LNCaP clone FGC (cell line): ENCODE measurements at regions not wholly inside any gene's neighbourhood (a gene's known extent, or its start where the extent isn't known, plus 50 kb on each side); places are given as distances from the start of the nearest gene placed in this dataset.

ENCODE experiments used
- DNase-seq: peaks from one replicate; pipeline ENCODE4 v3.0.0-alpha.2; 2011; ENCODE audit warnings: low read depth
- H3K4me3 ChIP-seq: 2 replicates; pipeline ENCODE4 v1.5.1; 2011; ENCODE audit warnings: mild to moderate bottlenecking, low read depth, low read length, control low read depth
- TF ChIP-seq, protein P1 (sequence below): IDR thresholded peaks from 2 replicates; pipeline ENCODE4 v1.5.1; 2012; ENCODE audit warnings: mild to moderate bottlenecking; ENCODE audit not compliant: control insufficient read depth, insufficient read depth; ENCODE audit errors: extremely low read depth

DNA sequence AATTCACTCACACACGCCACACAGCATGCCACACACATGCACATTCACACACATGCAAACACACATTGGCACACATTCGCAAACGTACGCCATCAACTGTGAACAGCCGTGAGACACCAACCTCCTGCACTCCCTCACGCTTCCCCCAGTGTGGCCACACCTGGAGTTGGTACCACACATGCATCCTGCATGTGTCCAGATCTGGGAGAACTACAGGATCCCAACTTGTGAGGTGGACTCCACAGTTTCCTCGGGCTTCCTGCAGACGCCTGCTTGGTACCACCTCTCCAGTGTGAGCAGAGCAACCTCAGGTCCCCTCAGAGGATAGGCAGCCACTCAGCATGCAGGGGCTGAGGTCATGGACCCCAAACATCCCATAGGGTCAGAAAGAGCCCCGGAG, 239.0 kb downstream of the EIPR1 start:
- TF ChIP-seq, protein P1, sequence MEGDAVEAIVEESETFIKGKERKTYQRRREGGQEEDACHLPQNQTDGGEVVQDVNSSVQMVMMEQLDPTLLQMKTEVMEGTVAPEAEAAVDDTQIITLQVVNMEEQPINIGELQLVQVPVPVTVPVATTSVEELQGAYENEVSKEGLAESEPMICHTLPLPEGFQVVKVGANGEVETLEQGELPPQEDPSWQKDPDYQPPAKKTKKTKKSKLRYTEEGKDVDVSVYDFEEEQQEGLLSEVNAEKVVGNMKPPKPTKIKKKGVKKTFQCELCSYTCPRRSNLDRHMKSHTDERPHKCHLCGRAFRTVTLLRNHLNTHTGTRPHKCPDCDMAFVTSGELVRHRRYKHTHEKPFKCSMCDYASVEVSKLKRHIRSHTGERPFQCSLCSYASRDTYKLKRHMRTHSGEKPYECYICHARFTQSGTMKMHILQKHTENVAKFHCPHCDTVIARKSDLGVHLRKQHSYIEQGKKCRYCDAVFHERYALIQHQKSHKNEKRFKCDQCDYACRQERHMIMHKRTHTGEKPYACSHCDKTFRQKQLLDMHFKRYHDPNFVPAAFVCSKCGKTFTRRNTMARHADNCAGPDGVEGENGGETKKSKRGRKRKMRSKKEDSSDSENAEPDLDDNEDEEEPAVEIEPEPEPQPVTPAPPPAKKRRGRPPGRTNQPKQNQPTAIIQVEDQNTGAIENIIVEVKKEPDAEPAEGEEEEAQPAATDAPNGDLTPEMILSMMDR, result no peak
- no peak overlapping the region for H3K4me3 ChIP-seq
- DNase-seq, result no peak

DNA sequence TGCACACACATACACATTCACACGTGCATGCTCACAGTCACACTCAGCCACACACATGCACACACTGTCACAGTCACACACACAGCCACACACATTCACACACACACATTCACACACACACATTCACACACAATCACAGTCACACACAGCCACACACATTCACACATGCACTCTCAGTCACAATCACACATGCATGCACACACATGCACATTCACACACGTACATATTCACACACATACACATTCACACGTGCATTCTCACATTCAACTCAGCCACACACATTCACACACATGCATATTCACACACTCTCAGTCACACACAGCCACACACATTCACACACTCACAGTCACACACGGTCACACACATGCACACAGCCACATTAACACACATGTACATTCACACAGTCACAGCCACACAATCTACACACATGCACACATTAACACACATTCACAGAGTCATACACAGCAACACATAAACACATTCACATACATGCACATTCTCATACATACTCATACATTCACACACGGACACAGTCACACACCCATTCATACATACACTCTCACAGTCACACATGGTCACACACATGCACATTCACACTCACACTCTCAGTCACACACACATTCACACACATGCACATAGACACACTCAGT, 239.8 kb downstream of the EIPR1 start:
- no peak overlapping the region for H3K4me3 ChIP-seq
- DNase-seq, result no peak
- TF ChIP-seq, protein P1, result no peak

DNA sequence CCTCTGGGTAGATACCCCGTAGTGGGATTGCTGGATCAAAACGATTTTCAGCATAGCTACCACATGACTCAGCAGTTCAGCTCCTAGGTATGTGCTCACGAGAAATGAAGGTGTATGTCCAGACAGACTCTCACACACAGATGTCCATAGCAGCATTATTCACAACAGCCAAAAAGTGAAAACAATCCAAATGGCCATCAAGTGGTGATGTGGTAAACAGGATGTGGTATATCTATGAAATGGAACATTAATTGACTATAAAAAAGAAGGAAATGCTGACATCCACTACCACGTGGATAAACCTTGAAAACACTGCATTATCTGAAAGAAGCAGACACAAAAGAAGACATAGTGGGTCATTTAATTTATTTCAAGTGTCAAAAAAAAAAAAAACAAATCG, 241.9 kb downstream of the EIPR1 start:
- TF ChIP-seq, protein P1, result no peak
- no peak overlapping the region for H3K4me3 ChIP-seq
- DNase-seq, result no peak

DNA sequence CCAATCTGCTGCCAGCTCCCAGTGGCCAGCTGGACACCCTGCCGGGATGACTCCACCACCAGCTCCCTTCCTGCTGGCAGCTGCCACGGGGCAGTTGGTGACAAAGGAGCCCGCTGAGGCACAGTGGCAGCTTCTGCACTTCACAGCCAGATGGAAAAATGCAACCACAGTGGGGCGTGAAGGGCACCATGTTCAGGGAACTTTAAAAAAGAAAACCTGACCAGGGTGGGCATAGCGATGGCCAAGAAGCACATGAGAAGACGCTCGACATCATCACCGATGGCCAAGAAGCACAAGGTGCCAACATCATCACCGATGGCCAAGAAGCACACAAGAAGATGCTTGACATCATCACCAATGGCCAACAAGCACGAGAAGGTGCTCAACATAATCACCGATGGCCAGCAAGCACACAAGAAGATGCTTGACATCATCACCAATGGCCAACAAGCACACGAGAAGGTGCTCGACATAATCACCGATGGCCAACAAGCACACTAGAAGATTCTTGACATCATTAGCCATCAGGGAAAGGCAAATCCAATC, 243.5 kb downstream of the EIPR1 start:
- H3K4me3 ChIP-seq, result no peak overlapping the region
- TF ChIP-seq, protein P1, result no peak
- DNase-seq, result no peak

DNA sequence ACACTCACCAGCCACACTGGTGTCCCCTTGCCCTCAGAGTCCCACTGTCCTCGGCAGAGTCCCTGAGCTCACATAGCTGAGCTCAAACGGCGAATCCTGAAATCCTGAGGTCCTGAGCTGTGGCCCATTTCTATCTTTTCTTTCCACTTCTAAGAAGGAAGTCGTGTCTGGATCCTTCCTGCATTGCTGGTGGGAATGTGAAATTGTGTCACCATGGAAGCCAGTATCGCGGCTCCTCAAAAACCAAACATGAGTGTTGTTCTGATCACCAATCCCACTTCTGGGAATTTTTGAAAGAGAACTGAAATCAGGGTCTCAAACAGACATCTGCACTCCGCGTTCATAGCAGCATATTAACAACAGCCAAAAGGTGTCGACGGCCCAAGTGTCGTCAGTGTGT, 244.7 kb downstream of the EIPR1 start:
- DNase-seq, result no peak
- H3K4me3 ChIP-seq, result no peak overlapping the region
- TF ChIP-seq, protein P1, result no peak

DNA sequence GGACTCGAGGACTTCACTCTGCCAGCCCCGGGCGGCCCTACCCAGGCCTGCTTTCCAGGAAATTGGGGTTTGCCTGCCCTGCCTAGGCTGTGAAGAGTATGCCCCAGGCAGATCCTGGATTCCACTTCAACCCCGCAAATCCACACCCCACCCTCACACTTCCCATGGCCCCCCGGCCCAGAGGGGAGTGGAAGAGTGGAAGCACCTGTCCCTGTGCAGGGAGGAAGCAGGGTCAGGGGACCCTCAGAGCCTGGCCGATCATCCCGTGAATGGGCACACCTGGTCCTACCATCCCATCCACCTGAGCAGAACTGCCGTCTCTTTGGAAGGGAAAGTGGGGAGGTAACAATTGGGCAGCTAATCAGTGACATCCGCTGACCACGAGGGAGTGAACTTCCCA, 245.2 kb downstream of the EIPR1 start:
- DNase-seq, result no peak
- H3K4me3 ChIP-seq, result no peak overlapping the region
- TF ChIP-seq, protein P1, result no peak
